ENCODE measurements at regions not wholly inside any gene's neighbourhood (a gene's known extent, or its start where the extent isn't known, plus 50 kb on each side); places are given as distances from the start of the nearest gene placed in this dataset.

DNA sequence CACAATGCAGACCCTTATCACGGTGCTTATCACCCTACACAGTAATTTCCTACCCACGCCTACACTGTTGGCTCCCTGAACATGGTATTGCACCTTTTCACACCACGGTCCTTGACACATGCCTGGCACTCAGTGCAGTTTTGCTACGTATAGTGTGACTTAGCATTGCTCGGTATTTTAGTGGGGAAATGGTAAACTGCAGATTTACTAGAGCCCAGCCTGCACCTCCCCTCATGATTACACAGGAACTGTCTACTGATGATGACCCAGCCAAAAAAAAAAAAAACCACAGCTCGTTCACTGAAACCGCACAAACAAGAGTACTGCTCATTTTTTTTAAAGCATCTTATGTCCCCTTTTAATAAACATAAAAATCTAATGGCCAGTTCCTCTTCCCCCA, 124.2 kb upstream of the ZNF746 start:
- TF ChIP-seq POLR2A (IDR thresholded peaks at IDR 0.05) (no peak), CTCF (IDR thresholded peaks at IDR 0.05) (no peak)

Measured in prostate gland (tissue), 2 donors.